SH-SY5Y (cell line): ENCODE measurements at regions not wholly inside any gene's neighbourhood (a gene's known extent, or its start where the extent isn't known, plus 50 kb on each side); places are given as distances from the start of the nearest gene placed in this dataset.

Experiments
- GATA2 ChIP-seq: IDR thresholded peaks from 2 replicates; pipeline ENCODE4 v1.6.1; 2011; ENCODE audit warnings: mild to moderate bottlenecking, low read depth, low read length
- GATA3 ChIP-seq: IDR thresholded peaks from 2 replicates; pipeline ENCODE4 v1.6.1; 2011; ENCODE audit warnings: low read depth, mild to moderate bottlenecking, low read length, moderate library complexity

DNA sequence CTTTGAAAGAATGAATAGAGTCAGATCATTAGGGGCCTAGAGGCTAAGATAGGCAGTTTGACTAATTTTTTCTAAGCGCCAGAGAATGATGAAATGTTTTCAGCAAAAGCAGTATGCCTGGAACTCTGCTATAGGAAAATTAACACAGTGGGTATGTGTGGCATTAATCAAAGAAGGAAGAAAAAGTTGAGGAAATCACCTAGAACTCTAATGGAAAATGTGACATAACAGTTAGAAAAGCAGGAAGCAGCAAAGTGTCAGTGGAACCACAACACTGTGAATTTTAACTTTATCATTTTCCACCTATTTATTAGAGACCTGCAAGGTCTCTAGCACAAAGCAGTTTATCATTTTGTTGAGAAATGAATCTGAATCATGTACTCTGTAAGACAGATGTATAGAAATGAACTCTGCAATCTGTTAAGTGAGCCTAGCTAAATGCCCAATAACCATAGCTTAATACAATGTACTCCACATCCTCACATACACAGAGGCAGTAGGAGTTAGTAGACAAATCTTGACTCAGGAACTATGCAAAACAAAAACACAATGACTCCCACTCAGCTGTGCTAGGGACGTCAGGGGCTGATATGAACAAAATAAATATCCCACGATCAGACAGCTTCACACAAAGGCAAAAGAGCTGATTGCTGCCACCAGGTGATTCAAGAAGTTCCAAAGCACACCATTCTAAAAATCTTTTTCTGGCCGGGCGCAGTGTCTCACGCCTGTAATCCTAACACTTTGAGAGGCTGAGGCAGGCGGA is 500.7 kb upstream of the NFIA start:
- TF ChIP-seq GATA2: no peak
- no peak for TF ChIP-seq GATA3
